Right atrium auricular region (tissue), 2 donors: ENCODE measurements at regions not wholly inside any gene's neighbourhood (a gene's known extent, or its start where the extent isn't known, plus 50 kb on each side); places are given as distances from the start of the nearest gene placed in this dataset.

ENCODE experiments used
- DNase-seq: peaks from one replicate; pipeline ENCODE4 v3.0.0-alpha.2; 2019; ENCODE audit warnings: low spot score
- H3K27ac ChIP-seq, 2 donors: fragments of 200-600 bp; sonication (generic); 1 replicate in 1 of 2; 2 replicates in 1 of 2; pipeline ENCODE4 v1.5.1; 2016 to 2019
- H3K27me3 ChIP-seq, 2 donors: fragments of 200-600 bp; sonication (generic); one replicate each; pipeline versions ENCODE4 v1.5.1 to v1.6.0; 2017 to 2019
- H3K36me3 ChIP-seq: fragments of 200-600 bp; sonication (generic); one replicate; pipeline ENCODE4 v1.5.1; 2016
- H3K4me1 ChIP-seq, 2 donors: fragments of 200-600 bp; sonication (generic); one replicate each; pipeline versions ENCODE4 v1.5.1 to v1.6.0; 2017 to 2019
- H3K4me3 ChIP-seq, 2 donors: fragments of 200-600 bp; sonication (generic); 1 replicate in 1 of 2; 2 replicates in 1 of 2; pipeline ENCODE4 v1.5.1; 2017 to 2019; ENCODE audit warnings: mild to moderate bottlenecking in 1 of 2, moderate library complexity in 1 of 2
- H3K9me3 ChIP-seq, 2 donors: fragments of 200-600 bp; sonication (generic); one replicate each; pipeline ENCODE4 v1.5.1; 2019
- TF ChIP-seq, protein P1 (sequence below), 2 donors: fragments of 200-600 bp; sonication (generic); IDR thresholded peaks; one replicate each; pipeline ENCODE4 v1.5.1; 2019; ENCODE audit warnings: antibody characterized with exemption in 2 of 2

DNA sequence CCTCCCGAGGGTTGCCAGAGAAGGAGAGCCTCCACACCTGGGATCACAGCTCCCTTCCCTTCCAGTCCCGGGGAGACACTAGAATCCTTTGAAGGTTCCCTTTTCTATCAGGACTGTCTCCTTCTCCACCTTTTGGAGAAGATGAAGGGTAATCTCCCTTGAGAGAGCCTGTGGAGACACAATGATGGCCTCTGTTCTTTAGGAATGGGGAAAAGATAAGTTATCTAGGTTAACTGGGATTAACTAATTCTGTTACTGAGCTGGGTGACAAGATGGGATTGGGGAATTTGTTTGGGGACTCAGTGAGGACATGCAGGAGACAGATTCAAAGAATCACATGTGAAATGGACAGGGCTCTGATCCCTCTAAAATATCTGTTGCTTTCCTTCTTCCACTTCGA is 181.1 kb upstream of the BMPER start:
- Histone ChIP-seq H3K27ac (no peak overlapping the region), H3K9me3 (peaks cover 0 to 6% of the 10 kb centered on the region in 2 donors), H3K36me3 (no peaks in the 10 kb centered on the region), H3K4me3 (no peak overlapping the region), H3K4me1 (peaks cover 0 to 15% of the 10 kb centered on the region in 2 donors), H3K27me3 (no peaks in the 10 kb centered on the region)
- no peak for DNase-seq
- TF ChIP-seq, protein P1, sequence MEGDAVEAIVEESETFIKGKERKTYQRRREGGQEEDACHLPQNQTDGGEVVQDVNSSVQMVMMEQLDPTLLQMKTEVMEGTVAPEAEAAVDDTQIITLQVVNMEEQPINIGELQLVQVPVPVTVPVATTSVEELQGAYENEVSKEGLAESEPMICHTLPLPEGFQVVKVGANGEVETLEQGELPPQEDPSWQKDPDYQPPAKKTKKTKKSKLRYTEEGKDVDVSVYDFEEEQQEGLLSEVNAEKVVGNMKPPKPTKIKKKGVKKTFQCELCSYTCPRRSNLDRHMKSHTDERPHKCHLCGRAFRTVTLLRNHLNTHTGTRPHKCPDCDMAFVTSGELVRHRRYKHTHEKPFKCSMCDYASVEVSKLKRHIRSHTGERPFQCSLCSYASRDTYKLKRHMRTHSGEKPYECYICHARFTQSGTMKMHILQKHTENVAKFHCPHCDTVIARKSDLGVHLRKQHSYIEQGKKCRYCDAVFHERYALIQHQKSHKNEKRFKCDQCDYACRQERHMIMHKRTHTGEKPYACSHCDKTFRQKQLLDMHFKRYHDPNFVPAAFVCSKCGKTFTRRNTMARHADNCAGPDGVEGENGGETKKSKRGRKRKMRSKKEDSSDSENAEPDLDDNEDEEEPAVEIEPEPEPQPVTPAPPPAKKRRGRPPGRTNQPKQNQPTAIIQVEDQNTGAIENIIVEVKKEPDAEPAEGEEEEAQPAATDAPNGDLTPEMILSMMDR (IDR thresholded peaks at IDR 0.05), result no peak

GRCh38 chr7:33725111-33726025 is 180.0 kb upstream of the BMPER start:
- DNase-seq, result no peak
- Histone ChIP-seq H3K27me3 (no peaks in the 10 kb centered on the region), H3K9me3 (peaks cover 0 to under 1% of the 10 kb centered on the region in 2 donors), H3K27ac (no peak overlapping the region), H3K4me3 (no peak overlapping the region), H3K36me3 (no peaks in the 10 kb centered on the region), H3K4me1 (peaks cover 0 to 13% of the 10 kb centered on the region in 2 donors)
- TF ChIP-seq, protein P1 (IDR thresholded peaks at IDR 0.05), result no peak

DNA sequence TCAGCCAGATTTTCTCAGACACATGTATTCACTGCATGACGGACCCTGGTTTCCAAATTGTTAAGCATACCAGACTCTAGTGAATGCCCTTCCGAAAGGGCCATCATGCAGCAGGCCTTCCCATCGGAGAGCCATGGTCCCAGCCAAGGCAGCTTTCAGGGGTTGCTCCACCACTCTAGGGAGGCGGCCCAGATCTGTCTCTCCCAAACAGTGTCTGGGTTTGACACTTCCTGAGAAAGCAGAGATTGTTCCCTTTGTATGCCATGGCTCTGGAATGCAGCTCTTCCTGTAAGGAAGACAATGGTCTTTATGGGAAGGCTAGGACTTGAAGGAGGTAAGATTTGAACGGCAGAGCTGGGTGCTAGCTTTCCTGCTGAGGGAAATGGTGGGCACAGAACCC is 178.8 kb upstream of the BMPER start:
- Histone ChIP-seq H3K9me3 (no peaks in the 10 kb centered on the region), H3K4me3 (no peak overlapping the region), H3K27me3 (no peaks in the 10 kb centered on the region), H3K27ac (no peak overlapping the region), H3K36me3 (no peaks in the 10 kb centered on the region), H3K4me1 (peaks cover 0 to 13% of the 10 kb centered on the region in 2 donors)
- TF ChIP-seq, protein P1 (IDR thresholded peaks at IDR 0.05), result no peak
- DNase-seq, result no peak

- TF ChIP-seq, protein P1 (IDR thresholded peaks at IDR 0.05), result no peak
- H3K27ac ChIP-seq, result no peak overlapping the region
- no peaks in the 10 kb centered on the region for H3K27me3 ChIP-seq
- no peaks in the 10 kb centered on the region for H3K9me3 ChIP-seq
- no peaks in the 10 kb centered on the region for H3K36me3 ChIP-seq
- H3K4me1 ChIP-seq, result peaks cover 0 to 13% of the 10 kb centered on the region in 2 donors
- no peak overlapping the region for H3K4me3 ChIP-seq
- no peak for DNase-seq
Observed at GRCh38 chr7:33727315-33727714, 178.0 kb upstream of the BMPER start.

- TF ChIP-seq, protein P1 (IDR thresholded peaks at IDR 0.05), result no peak
- H3K9me3 ChIP-seq, result no peaks in the 10 kb centered on the region
- no peaks in the 10 kb centered on the region for H3K36me3 ChIP-seq
- no peak overlapping the region for H3K4me3 ChIP-seq
- peaks cover 0 to 7% of the 10 kb centered on the region in 2 donors for H3K4me1 ChIP-seq
- no peak for DNase-seq
- H3K27ac ChIP-seq, result no peak overlapping the region
- H3K27me3 ChIP-seq, result no peaks in the 10 kb centered on the region
Observed at GRCh38 chr7:33728873-33729551, 176.3 kb upstream of the BMPER start.
